Calu3 (cell line): ENCODE measurements at regions not wholly inside any gene's neighbourhood (a gene's known extent, or its start where the extent isn't known, plus 50 kb on each side); places are given as distances from the start of the nearest gene placed in this dataset.

Source experiments
- BruUV-seq: library from RNA; stranded (reverse); fragments of 400-500 nt; replicated peaks from 2 replicates; lab custom pipeline; 2021; lab: Mats Ljungman, UMichigan
- CTCF ChIA-PET: fragments of 300-600 bp; sonication (Branson Sonifier 250); formaldehyde crosslinking; loops from one replicate; lab custom pipeline; 2022; ENCODE audit warnings: antibody characterized with exemption; lab: Charles Lee
- DNase-seq: peaks from one replicate; pipeline ENCODE4 v3.0.0; 2022
- H3K27ac Mint-ChIP-seq: one replicate; pipeline ENCODE4 v1.8.0; 2022; ENCODE audit warnings: mixed read lengths; ENCODE audit not compliant: unreplicated experiment
- H3K27me3 Mint-ChIP-seq: one replicate; pipeline ENCODE4 v1.8.0; 2022; ENCODE audit warnings: mixed read lengths; ENCODE audit not compliant: unreplicated experiment
- H3K36me3 Mint-ChIP-seq: one replicate; pipeline ENCODE4 v1.8.0; 2022; ENCODE audit warnings: mild to moderate bottlenecking, moderate library complexity, mixed read lengths; ENCODE audit not compliant: insufficient read depth, unreplicated experiment
- H3K4me1 Mint-ChIP-seq: one replicate; pipeline ENCODE4 v1.8.0; 2022; ENCODE audit warnings: mild to moderate bottlenecking, low read depth, mixed read lengths; ENCODE audit not compliant: unreplicated experiment
- H3K4me3 Mint-ChIP-seq: one replicate; pipeline ENCODE4 v1.8.0; 2022; ENCODE audit warnings: mild to moderate bottlenecking, low read depth, moderate library complexity, mixed read lengths; ENCODE audit not compliant: unreplicated experiment
- H3K9me3 Mint-ChIP-seq: one replicate; pipeline ENCODE4 v1.8.0; 2022; ENCODE audit warnings: low read depth, mixed read lengths; ENCODE audit not compliant: unreplicated experiment
- CTCF ChIP-seq: fragments of 200-600 bp; IDR thresholded peaks from one replicate; pipeline ENCODE4 v1.8.0; 2022; ENCODE audit warnings: antibody characterized with exemption; ENCODE audit not compliant: unreplicated experiment
- intact Hi-C: fragments of 100-400 bp; cut with micrococcal nuclease; formaldehyde crosslinking; loops from one replicate; pipeline ENCODE4 v1.10.0; 2022; ENCODE audit not compliant: unreplicated experiment

DNA sequence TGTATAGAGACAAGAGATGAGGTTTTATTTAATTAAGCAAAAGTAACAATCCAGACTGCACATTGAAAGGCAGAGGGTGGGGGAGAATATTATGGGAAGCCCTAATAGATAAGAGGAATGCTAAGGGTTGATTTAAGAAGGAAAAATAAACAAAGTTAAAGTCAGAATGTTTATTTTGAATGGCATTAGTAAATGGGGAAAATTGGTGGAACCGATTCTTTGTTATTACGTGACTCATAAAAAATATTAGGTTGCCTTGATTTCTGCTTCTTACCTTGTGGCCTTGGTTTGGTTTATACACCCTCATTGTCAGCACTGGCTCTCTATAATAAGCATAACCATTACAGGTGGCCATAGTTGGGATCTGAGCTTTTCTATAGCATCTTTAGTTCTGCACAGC lies 674.8 kb upstream of the CITED2 start:
- BruUV-seq: no TSS peak
- Mint-ChIP-seq H3K27ac (no peak overlapping the region), H3K27me3 (no peaks in the 10 kb centered on the region)

GRCh38 chr6:140048202-140048790 lies 673.8 kb upstream of the CITED2 start:
- Mint-ChIP-seq H3K27me3 (no peaks in the 10 kb centered on the region), H3K36me3 (no peaks in the 10 kb centered on the region), H3K9me3 (no peaks in the 10 kb centered on the region), H3K4me1 (peaks cover 10% of the 10 kb centered on the region), H3K4me3 (no peak overlapping the region), H3K27ac (no peak overlapping the region)
- DNase-seq: no peak
- intact Hi-C loops: no loop called here
- BruUV-seq: no TSS peak
- CTCF ChIA-PET: no interaction called here
- TF ChIP-seq CTCF: no peak

More for the DNA sequence above, 674.8 kb upstream of the CITED2 start:
- no peak for TF ChIP-seq CTCF
- intact Hi-C loops: no loop called here
- Mint-ChIP-seq H3K4me3 (no peak overlapping the region), H3K4me1 (peaks cover 6% of the 10 kb centered on the region), H3K36me3 (no peaks in the 10 kb centered on the region), H3K9me3 (no peaks in the 10 kb centered on the region)
- CTCF ChIA-PET: no interaction called here
- DNase-seq: no peak

- CTCF ChIA-PET: no interaction called here
- no peak for TF ChIP-seq CTCF
- peaks cover 15% of the 10 kb centered on the region for H3K4me1 Mint-ChIP-seq
- BruUV-seq: no TSS peak
- H3K36me3 Mint-ChIP-seq: no peaks in the 10 kb centered on the region
- no peaks in the 10 kb centered on the region for H3K27me3 Mint-ChIP-seq
- intact Hi-C loops: no loop called here
- no peaks in the 10 kb centered on the region for H3K9me3 Mint-ChIP-seq
- H3K4me3 Mint-ChIP-seq: no peak overlapping the region
- no peak for DNase-seq
- no peak overlapping the region for H3K27ac Mint-ChIP-seq
Observed at GRCh38 chr6:140047321-140047720, 672.9 kb upstream of the CITED2 start.

DNA sequence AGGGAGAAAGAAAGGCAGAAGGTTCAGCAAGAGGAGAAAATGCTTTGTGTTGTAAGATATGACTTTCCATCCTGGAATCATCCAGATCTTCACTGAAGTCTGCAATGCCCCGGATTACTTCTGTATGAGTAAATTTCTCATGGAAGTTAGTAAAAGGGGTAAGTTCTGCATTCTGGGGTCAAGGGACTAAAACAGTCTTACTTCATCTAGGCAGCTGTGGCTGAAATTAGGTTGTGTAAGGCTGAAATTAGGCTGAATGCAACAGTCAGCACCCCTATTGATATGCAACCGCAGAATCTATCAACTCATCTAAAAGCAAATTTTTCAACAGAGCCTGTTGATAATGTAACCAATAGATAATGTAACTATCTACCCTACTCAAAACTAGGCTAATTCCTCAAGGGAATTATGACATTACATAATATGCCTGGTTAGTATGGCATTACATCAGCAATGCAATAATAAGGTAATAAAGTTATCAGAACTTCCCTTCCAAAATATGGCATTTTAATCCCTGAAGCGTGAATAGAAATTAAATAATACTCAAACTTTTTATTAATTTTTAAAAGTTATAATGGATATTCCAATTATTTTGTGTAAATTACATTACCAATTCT lies 671.7 kb upstream of the CITED2 start:
- Mint-ChIP-seq H3K36me3 (no peaks in the 10 kb centered on the region), H3K4me3 (no peak overlapping the region), H3K4me1 (peaks cover 15% of the 10 kb centered on the region), H3K9me3 (no peaks in the 10 kb centered on the region), H3K27ac (no peak overlapping the region), H3K27me3 (no peaks in the 10 kb centered on the region)
- DNase-seq: no peak
- no peak for TF ChIP-seq CTCF
- no TSS peak for BruUV-seq
- intact Hi-C loops: no loop called here
- CTCF ChIA-PET: no interaction called here
